H1 (cell line): ENCODE measurements at regions not wholly inside any gene's neighbourhood (a gene's known extent, or its start where the extent isn't known, plus 50 kb on each side); places are given as distances from the start of the nearest gene placed in this dataset.

Source experiments
- CEBPB ChIP-seq: IDR thresholded peaks from 2 replicates; pipeline ENCODE4 v1.6.1; 2012; ENCODE audit warnings: low read depth, low read length
- POU5F1 ChIP-seq: IDR thresholded peaks from 2 replicates; pipeline ENCODE4 v1.6.1; 2011; ENCODE audit warnings: low read depth, mild to moderate bottlenecking, low read length, moderate library complexity
- SIRT6 ChIP-seq: IDR thresholded peaks from one replicate; pipeline ENCODE4 v1.7.1; 2012; ENCODE audit warnings: low read length, inconsistent platforms
- TAF7 ChIP-seq: optimal IDR thresholded peaks from 2 replicates; pipeline ENCODE3; 2011; ENCODE audit warnings: low read depth, mild to moderate bottlenecking, inconsistent platforms, low read length, moderate library complexity, borderline replicate concordance
- TF ChIP-seq, protein P1 (sequence below): fragments of 300-600 bp; sonication (generic); IDR thresholded peaks from 2 replicates; pipeline ENCODE4 v1.7.1; 2012; ENCODE audit warnings: low read length, moderate library complexity, mild to moderate bottlenecking, inconsistent platforms; ENCODE audit not compliant: insufficient replicate concordance
- TF ChIP-seq, protein P2 (sequence below): IDR thresholded peaks from 2 replicates; pipeline ENCODE4 v1.6.1; 2012; ENCODE audit warnings: inconsistent platforms

DNA sequence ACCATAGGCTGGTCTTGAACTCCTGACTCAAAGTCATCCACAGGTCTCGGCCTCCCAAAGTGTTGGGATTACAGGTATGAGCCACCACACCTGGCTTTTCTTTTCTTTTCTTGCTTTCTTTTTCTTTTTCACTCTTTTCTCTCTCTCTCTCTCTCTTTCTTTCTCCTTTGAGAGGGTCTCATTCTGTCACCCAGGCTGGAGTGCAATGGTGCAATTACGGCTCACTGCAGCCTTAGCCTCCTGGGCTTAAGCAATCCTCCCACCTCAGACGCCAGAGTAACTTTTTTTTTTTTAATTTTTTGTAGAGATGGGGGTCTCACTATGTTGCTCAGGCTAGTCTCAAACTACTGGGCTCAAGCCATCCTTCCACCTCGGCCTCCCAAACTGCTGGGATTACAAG lies 133.1 kb upstream of the UBE2E1 start (continued):
- TF ChIP-seq, protein P1, sequence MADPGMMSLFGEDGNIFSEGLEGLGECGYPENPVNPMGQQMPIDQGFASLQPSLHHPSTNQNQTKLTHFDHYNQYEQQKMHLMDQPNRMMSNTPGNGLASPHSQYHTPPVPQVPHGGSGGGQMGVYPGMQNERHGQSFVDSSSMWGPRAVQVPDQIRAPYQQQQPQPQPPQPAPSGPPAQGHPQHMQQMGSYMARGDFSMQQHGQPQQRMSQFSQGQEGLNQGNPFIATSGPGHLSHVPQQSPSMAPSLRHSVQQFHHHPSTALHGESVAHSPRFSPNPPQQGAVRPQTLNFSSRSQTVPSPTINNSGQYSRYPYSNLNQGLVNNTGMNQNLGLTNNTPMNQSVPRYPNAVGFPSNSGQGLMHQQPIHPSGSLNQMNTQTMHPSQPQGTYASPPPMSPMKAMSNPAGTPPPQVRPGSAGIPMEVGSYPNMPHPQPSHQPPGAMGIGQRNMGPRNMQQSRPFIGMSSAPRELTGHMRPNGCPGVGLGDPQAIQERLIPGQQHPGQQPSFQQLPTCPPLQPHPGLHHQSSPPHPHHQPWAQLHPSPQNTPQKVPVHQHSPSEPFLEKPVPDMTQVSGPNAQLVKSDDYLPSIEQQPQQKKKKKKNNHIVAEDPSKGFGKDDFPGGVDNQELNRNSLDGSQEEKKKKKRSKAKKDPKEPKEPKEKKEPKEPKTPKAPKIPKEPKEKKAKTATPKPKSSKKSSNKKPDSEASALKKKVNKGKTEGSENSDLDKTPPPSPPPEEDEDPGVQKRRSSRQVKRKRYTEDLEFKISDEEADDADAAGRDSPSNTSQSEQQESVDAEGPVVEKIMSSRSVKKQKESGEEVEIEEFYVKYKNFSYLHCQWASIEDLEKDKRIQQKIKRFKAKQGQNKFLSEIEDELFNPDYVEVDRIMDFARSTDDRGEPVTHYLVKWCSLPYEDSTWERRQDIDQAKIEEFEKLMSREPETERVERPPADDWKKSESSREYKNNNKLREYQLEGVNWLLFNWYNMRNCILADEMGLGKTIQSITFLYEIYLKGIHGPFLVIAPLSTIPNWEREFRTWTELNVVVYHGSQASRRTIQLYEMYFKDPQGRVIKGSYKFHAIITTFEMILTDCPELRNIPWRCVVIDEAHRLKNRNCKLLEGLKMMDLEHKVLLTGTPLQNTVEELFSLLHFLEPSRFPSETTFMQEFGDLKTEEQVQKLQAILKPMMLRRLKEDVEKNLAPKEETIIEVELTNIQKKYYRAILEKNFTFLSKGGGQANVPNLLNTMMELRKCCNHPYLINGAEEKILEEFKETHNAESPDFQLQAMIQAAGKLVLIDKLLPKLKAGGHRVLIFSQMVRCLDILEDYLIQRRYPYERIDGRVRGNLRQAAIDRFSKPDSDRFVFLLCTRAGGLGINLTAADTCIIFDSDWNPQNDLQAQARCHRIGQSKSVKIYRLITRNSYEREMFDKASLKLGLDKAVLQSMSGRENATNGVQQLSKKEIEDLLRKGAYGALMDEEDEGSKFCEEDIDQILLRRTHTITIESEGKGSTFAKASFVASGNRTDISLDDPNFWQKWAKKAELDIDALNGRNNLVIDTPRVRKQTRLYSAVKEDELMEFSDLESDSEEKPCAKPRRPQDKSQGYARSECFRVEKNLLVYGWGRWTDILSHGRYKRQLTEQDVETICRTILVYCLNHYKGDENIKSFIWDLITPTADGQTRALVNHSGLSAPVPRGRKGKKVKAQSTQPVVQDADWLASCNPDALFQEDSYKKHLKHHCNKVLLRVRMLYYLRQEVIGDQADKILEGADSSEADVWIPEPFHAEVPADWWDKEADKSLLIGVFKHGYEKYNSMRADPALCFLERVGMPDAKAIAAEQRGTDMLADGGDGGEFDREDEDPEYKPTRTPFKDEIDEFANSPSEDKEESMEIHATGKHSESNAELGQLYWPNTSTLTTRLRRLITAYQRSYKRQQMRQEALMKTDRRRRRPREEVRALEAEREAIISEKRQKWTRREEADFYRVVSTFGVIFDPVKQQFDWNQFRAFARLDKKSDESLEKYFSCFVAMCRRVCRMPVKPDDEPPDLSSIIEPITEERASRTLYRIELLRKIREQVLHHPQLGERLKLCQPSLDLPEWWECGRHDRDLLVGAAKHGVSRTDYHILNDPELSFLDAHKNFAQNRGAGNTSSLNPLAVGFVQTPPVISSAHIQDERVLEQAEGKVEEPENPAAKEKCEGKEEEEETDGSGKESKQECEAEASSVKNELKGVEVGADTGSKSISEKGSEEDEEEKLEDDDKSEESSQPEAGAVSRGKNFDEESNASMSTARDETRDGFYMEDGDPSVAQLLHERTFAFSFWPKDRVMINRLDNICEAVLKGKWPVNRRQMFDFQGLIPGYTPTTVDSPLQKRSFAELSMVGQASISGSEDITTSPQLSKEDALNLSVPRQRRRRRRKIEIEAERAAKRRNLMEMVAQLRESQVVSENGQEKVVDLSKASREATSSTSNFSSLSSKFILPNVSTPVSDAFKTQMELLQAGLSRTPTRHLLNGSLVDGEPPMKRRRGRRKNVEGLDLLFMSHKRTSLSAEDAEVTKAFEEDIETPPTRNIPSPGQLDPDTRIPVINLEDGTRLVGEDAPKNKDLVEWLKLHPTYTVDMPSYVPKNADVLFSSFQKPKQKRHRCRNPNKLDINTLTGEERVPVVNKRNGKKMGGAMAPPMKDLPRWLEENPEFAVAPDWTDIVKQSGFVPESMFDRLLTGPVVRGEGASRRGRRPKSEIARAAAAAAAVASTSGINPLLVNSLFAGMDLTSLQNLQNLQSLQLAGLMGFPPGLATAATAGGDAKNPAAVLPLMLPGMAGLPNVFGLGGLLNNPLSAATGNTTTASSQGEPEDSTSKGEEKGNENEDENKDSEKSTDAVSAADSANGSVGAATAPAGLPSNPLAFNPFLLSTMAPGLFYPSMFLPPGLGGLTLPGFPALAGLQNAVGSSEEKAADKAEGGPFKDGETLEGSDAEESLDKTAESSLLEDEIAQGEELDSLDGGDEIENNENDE = no peak
- TF ChIP-seq, protein P2, sequence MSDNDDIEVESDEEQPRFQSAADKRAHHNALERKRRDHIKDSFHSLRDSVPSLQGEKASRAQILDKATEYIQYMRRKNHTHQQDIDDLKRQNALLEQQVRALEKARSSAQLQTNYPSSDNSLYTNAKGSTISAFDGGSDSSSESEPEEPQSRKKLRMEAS = no peak
- TF ChIP-seq POU5F1 (no peak), TAF7 (no peak), SIRT6 (no peak), CEBPB (no peak)
- TF ChIP-seq, all 59 proteins: peak for 0
